HL-60 (cell line): ENCODE measurements at regions not wholly inside any gene's neighbourhood (a gene's known extent, or its start where the extent isn't known, plus 50 kb on each side); places are given as distances from the start of the nearest gene placed in this dataset.

ENCODE experiments used
- GABPA ChIP-seq: IDR thresholded peaks from 2 replicates; pipeline ENCODE4 v1.6.1; 2012; ENCODE audit warnings: low read depth
- TF ChIP-seq, protein P1 (sequence below): IDR thresholded peaks from one replicate; pipeline ENCODE4 v1.5.1; 2011; ENCODE audit warnings: low read length, control low read depth, inconsistent platforms; ENCODE audit not compliant: insufficient read depth

- TF ChIP-seq GABPA, result no peak
- TF ChIP-seq, protein P1, sequence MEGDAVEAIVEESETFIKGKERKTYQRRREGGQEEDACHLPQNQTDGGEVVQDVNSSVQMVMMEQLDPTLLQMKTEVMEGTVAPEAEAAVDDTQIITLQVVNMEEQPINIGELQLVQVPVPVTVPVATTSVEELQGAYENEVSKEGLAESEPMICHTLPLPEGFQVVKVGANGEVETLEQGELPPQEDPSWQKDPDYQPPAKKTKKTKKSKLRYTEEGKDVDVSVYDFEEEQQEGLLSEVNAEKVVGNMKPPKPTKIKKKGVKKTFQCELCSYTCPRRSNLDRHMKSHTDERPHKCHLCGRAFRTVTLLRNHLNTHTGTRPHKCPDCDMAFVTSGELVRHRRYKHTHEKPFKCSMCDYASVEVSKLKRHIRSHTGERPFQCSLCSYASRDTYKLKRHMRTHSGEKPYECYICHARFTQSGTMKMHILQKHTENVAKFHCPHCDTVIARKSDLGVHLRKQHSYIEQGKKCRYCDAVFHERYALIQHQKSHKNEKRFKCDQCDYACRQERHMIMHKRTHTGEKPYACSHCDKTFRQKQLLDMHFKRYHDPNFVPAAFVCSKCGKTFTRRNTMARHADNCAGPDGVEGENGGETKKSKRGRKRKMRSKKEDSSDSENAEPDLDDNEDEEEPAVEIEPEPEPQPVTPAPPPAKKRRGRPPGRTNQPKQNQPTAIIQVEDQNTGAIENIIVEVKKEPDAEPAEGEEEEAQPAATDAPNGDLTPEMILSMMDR, result no peak
These were observed 339.1 kb downstream of the UTRN start for GRCh38 chr6:144624246-144624645.
